Activated CD4-positive, alpha-beta T cell treated with anti-CD3 and anti-CD28 coated beads, Interleukin-2, amount 50 U/mL, for 4 hours (primary cell): ENCODE measurements at regions not wholly inside any gene's neighbourhood (a gene's known extent, or its start where the extent isn't known, plus 50 kb on each side); places are given as distances from the start of the nearest gene placed in this dataset.

Experiments used
- DNase-seq, 2 experiments: peaks; one replicate each; pipeline ENCODE4 v3.0.0-alpha.2; 2020

GRCh38 chr19:30778061-30778460, 405.9 kb downstream of the ZNF536 start:
- no peak for DNase-seq

GRCh38 chr19:30775956-30776355, 403.8 kb downstream of the ZNF536 start:
- no peak for DNase-seq

GRCh38 chr19:30774252-30774766, 402.1 kb downstream of the ZNF536 start:
- DNase-seq = no peak

GRCh38 chr19:30762651-30763050, 390.5 kb downstream of the ZNF536 start:
- no peak for DNase-seq

- no peak for DNase-seq
Observed at GRCh38 chr19:30760014-30760413, 387.8 kb downstream of the ZNF536 start.

GRCh38 chr19:30757837-30758617, 385.8 kb downstream of the ZNF536 start:
- DNase-seq = no peak

GRCh38 chr19:30757104-30757836, 385.1 kb downstream of the ZNF536 start:
- DNase-seq = no peak

- no peak for DNase-seq
Observed at GRCh38 chr19:30755581-30755980, 383.4 kb downstream of the ZNF536 start.

GRCh38 chr19:30754162-30754561, 382.0 kb downstream of the ZNF536 start:
- no peak for DNase-seq

GRCh38 chr19:30752876-30753275, 380.7 kb downstream of the ZNF536 start:
- no peak for DNase-seq

GRCh38 chr19:30752201-30752600, 380.0 kb downstream of the ZNF536 start:
- no peak for DNase-seq

GRCh38 chr19:30745476-30745985, 373.3 kb downstream of the ZNF536 start:
- no peak for DNase-seq

- no peak for DNase-seq
Observed at GRCh38 chr19:30744741-30745475, 372.7 kb downstream of the ZNF536 start.

GRCh38 chr19:30743702-30744101, 371.5 kb downstream of the ZNF536 start:
- DNase-seq = no peak

GRCh38 chr19:30743011-30743410, 370.8 kb downstream of the ZNF536 start:
- no peak for DNase-seq

- DNase-seq = no peak
Observed at GRCh38 chr19:30742406-30742938, 370.3 kb downstream of the ZNF536 start.

- no peak for DNase-seq
Observed at GRCh38 chr19:30741566-30741965, 369.4 kb downstream of the ZNF536 start.

GRCh38 chr19:30739394-30739793, 367.2 kb downstream of the ZNF536 start:
- no peak for DNase-seq

- no peak for DNase-seq
Observed at GRCh38 chr19:30738047-30738446, 365.9 kb downstream of the ZNF536 start.

- no peak for DNase-seq
Observed at GRCh38 chr19:30734669-30735068, 362.5 kb downstream of the ZNF536 start.

- no peak for DNase-seq
Observed at GRCh38 chr19:30733826-30734550, 361.8 kb downstream of the ZNF536 start.

GRCh38 chr19:30731591-30731990, 359.4 kb downstream of the ZNF536 start:
- no peak for DNase-seq
